Amniotic epithelial cell (primary cell): ENCODE measurements at regions not wholly inside any gene's neighbourhood (a gene's known extent, or its start where the extent isn't known, plus 50 kb on each side); places are given as distances from the start of the nearest gene placed in this dataset.
"Not testable (repeated sequence)": the region's sequence is repeated elsewhere in the genome, so short reads cannot be mapped to it uniquely, and the experiment has no call there.

Experiments used
- DNase-seq: peaks from one replicate; pipeline ENCODE4 v3.0.0-alpha.2; 2010; ENCODE audit warnings: low read depth

DNA sequence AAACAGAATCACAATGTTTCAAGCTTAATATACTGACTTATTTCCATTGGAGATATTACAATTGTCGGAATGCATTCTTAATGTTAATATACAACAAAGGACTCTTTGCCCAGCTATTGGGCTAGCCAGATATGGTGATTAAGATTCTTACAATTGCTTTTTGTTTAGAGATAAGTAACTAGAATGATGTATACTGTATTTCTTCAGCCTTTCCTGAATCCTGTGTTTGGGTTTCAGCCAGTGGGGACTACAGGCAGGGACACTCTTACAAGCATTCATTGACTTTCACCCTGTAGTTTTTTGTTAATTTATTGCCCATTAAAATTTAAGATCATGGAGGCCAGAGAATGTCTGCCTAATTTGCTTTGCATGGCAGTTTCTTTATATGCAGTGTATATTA, 254.1 kb upstream of the TMEFF2 start:
- no peak for DNase-seq

DNA sequence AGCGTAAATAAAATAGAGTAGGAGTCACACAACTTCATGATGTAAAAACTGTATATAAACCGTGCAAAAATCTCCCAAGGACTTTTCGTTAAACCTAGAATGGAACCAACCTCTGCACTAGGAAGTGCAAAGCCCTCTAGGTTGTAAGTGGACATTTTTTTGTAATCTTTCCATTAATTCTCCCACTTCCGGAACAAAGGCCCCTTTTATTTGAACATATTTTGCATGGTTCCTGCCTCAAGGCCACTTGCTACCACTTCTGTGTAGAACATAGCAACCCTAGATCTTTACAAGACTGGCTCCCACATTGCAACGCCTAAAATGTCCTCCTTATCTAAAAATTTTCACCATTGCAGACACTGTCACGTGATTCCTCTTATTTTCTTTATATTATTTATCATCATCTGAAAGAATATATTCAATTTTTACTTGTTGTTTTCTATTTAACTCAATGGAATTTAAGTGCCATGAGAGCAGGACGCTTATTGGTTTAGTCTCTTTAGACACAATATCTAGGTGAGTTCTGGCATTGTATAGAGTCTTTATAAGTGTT, 249.6 kb upstream of the TMEFF2 start:
- no peak for DNase-seq

DNA sequence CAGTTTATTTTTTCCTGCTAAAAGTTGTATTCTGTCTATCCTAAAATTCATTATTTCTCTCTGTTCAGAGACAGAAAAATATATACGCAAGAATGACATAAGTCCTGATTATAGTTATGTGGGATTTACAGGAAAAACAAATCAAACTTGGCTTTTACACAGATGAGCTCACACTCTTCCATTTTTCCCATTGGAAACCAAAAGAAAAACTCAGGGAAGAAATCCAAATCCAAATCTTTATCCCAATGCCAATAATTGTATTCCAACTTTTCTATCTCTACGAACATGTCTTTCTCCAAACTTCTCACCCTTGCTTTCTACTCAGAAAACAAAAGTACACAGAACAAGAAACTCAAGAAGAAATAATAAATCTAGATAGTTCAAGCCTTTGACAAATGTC, 249.1 kb upstream of the TMEFF2 start:
- no peak for DNase-seq

DNA sequence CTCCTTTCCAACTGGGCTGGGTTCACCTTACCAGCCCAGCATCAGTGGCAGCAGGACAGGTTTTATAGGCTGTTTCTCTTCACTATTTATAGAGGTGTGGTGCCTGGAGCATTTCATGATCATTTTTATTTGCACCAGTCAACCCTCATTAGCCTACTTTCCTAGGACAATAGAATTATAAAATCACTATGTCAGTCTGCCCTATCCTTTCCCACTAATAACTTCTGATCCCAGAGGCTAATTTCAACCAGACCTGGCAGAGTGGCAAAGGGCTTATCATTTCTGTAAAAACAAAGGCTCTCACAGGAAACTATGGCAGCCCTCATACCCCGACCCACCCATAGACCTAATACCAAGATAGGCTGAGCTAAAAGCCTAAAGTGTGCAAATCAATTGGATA, 243.5 kb upstream of the TMEFF2 start:
- no peak for DNase-seq

DNA sequence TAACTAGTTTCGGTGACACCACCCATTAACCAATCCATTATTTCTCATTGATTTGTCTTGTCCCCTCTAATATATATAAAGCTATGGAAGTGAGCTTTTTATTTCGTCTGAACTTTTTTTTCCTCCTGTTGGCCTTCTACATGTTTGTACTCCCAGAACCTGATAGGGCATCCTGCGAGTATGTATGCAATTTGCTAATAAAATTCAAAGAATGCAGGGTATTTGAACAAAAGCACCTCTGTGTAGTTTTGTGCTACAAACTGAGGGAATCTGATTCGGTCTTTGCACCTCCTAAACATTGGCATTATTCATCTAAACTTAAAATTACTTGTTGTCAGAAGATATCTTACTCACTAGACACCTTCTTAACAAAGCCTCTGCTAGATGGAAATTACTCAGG, 242.9 kb upstream of the TMEFF2 start:
- DNase-seq = no peak

DNA sequence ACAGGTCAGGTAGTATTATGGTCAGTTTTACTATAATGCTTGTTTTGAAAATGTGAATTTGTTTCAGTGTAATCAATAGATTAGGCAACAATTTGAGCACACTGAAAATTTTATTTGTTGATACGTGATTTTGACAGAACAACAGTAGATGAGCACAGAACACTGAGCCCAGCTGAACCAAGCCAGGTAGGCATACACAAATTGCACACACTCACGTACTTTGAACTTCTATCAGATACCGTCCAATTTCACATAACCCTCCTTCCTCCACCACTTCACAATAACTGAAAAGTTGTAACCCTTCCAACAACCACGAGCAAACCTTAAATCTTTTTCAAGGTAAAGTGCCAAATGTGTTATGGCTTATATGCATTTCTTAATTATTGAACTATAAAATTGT, 229.5 kb upstream of the TMEFF2 start:
- DNase-seq = no peak

DNA sequence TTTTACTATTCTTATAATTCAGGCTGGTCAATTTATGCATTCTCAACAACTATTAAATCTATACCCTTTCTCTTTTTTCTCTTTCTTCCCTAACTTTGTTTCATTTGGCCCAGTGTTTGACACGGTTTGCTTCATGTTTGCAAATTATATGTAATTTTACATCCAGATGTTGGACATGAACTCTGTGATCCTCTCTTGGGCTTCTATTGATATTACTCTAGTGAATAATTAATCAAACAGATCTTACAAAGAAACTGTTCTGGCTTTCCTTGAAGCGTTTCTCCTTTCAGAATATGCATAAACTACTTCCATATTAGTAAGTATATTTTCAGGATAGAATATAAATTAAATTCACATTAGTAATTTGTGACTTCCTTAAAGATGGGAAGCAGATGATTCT, 225.1 kb upstream of the TMEFF2 start:
- no peak for DNase-seq

DNA sequence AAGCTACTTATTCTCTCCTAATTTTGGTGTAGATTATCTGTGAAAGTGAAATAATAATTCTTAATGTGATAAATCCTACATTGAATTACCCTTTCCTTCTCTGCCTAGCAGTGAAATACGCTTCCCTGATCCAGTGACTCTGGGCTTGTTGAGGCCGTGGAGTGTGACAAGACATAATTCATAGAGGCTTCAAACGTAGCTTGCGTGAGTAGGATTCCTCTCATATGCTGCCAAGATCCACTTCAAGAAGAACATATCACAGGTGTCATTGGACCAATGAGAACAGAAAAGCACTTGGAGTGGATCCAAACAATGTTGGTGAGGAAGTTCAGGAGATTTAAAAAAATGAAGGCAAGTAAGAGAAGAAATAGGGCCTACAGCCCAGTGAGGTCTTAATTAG, 221.3 kb upstream of the TMEFF2 start:
- no peak for DNase-seq

DNA sequence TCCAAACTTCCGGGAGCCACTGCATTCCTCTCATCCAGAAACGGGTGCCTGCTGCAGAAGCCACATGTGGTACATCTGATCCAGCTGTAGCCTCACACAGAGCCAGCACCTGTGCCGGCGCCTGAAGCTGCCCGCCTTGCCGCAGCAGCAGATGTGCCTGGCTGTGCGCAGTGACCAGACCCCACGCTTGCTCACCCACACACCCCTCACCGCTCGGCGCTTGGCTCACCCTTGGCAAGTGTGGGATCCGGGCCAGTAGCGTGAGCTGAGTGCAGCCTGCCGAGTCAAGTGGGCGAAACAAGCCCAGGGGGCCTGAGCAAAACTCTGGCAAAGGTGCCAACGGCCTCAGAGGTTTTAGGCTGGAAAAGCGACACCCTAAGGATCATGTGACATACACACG, 220.1 kb upstream of the TMEFF2 start:
- DNase-seq = no peak

DNA sequence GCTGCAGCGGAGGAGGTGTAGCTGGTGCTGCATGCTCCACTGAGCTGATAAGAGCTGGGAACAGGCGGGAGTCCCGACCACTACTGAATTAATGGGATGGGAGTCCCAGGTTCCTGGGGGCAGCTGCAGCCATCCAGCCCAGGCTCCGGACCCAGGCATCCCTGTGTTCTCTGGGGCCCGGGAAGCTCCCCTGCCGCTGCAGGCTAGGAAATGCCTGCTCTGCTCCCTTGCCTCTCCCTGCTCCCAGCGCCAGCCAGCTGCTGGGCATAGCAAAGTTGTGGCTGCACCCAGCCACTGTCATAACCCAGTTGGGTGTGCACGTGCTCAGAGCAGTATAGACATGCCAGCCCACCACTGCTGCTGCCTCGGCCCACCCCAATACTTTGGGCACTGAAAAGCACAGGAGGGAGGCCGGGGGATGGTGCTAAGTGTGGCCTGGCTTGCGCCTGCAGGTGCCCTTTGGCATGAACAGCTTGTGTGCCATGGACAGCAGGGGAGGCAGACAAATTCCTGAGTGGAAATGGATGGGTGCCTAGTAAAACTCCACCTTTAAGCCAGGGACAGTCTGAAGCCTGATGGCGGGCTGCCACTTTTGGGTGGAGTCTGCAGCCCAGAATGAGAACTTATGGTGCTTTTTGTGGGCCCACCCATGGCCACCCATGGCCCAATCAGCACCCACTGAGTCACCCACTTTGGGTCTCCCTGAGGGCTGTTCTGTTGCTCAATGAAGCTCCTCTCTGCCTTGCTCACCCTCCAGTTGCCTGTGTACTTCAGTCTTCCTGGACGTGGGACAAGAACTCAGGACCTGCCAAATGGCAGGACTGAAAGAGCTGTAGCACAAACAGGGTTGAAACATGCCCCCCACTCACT, 219.3 kb upstream of the TMEFF2 start:
- no peak for DNase-seq

DNA sequence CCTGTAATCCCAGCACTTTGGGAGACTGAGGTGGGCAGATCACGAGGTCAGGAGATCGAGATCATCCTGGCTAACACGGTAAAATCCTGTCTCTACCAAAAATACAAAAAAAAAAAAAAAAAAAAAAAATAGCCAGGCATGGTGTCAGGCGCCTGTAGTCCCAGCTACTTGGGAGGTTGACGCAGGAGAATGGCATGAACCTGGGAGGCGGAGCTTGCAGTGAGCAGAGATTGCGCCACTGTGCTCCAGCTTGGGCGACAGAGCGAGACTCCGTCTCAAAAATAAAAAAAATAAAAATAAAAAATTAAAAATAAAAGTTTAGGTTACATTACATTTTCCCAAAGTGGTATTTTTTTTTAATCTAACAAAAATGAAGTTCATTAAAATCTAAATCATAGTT, 218.1 kb upstream of the TMEFF2 start:
- not testable (repeated sequence) for DNase-seq

DNA sequence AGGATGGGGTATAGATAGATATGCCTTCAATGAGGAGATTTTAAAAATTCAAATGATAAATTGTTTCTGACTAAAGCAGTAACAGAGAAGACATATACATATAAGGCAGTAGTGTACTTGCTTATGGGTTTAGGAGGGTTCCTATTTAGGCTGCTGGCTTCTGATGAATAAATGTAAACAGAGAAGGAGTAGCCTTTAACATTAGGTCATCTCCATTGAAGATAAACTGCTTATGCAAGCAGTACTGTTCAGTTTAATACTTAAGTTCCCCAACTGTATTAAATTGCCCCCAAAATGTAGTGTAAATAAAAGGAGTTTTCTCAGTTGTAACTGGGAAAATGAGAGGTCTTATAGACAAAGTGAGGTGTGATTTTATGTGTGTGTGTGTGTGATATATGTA, 217.7 kb upstream of the TMEFF2 start:
- DNase-seq = no peak

DNA sequence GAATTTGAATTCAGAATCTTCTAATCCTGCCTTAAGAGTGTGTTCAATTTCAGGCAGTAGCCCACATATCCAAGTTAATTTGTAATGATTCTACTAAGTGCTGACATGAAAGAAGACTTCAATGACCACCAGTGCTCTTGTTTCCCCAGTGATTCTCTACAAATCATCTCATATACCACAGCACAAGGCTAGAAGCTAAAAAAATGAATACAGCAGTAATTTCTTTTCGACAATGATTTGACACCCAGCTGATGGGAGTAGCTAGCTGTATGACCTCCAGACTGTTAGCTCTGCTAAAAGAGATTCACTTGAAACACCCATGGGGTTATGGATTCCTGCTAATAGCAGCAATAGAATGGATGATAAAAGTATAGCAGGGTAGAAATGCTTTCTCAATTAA, 217.0 kb upstream of the TMEFF2 start:
- no peak for DNase-seq

DNA sequence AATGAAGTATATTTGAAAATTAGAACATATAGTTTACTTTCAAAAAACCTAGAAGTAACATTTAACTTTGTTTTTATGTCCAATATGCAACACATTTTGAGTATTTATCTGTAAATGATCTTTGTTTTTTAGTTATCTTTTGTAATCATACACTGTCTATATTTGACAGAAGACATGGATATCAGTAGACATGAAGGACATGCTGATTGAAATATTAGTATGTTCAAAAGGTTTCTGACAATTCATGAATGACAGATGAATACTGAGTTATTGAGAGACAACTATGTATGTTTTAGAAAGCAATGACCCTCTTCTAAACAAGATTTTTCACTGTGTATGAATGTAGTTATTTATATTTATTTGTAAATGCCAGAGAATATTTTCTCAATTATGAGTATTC, 215.6 kb upstream of the TMEFF2 start:
- no peak for DNase-seq

DNA sequence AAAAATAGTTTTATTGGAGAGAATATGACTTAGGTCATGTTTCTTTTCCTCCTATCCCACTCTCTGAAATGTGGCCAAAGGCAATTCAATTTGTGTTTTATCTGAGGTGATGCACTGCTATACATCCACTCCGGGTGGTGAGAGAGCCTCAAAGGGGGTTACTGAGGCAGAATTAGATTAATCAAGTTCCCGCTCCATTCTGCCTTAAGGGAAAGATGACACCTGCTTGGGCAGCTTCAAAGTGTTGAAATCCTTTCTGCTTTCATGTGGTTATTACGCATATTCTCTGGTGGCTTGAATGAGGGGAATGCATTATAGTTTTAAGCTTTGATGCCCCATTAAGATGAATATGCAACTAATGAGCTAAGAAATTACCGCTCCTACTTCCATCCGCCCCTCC, 213.0 kb upstream of the TMEFF2 start:
- no peak for DNase-seq

DNA sequence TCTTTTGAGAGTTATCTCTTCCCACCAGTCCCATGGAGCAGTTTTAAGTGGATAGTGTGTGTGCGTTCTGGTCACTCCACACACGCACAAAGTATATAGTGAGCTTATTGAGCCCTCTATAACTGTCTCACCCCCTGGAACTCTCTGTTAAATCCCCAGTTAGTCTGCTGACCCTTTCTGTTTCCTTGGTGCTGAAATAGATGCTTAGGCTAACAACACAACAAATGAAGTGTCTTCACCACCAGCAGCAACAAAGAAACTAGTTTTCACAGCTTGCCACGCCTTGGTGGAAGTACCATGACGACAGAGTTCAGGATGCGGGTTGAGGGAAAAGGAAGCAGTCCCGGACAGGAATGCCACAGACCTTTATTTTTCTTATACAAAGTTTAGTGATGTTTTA, 203.5 kb upstream of the TMEFF2 start:
- no peak for DNase-seq

DNA sequence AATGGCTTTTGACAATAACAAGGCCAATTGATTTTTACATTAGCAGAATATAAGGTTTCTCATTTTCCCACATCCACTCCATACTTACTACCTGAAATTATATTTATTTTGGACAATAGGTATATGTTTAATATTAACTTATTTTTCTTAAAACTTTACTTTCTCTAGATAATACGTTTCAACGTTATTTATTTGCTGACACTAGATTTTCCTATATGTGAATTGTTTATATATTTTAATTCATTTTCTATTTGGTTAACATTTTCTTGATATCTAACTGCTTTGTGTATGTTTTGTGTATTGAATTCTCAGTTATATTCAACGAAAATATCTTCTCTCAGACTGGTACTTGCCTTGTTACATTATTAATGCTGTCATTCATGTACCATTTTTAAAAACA, 199.9 kb upstream of the TMEFF2 start:
- DNase-seq = no peak

DNA sequence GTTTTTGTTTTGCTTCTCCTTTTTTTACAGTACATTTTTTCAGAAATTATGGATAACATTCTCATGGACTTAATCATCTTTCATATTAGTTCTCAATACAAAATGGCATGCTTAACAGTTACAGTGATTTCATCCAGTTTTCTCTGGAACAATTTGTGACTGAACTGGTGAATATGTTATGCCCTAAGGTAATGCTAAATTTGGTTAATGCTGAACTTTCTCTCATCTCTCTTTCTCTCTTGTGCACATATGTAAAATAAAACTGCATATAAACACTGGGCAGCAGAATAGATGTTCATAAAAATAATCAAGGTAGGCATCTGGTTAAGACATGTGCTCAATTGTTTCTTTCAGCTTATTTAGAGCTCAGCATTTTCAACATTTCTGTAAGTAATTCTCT, 196.3 kb upstream of the TMEFF2 start:
- no peak for DNase-seq

DNA sequence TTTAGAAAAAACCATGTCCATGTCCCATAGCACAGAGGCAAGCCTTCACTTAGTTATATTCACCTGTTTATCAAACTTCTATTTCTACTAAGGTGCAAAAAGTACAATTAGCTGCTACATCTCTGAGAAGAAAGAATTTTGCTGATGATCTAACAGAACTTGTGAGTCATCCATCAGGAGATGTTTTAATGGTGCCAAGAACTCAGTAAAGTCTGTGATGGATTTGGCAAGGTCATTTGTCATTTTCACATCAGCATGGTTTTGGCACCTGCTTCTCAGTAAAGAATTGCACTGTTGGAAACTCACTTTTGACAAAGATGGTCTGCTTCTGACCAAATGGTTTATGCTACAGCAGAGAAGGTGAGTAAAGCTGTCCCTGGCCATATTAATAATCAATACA, 195.7 kb upstream of the TMEFF2 start:
- DNase-seq = no peak

DNA sequence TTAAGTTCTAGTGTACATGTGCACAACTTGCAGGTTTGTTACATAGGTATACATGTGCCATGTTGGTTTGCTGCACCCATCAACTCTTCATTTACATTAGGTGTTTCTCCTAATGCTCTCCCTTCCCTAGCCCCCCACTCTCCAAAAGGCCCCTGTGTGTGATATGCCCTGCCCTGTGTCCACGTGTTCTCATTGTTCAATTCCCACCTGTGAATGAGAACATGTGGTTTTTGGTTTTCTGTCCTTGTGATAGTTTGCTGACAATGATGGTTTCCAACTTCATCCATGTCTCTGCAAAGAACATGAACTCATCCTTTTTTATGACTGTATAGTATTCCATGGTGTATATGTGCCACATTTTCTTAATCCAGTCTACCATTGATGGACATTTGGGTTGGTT, 189.5 kb upstream of the TMEFF2 start:
- not testable (repeated sequence) for DNase-seq

DNA sequence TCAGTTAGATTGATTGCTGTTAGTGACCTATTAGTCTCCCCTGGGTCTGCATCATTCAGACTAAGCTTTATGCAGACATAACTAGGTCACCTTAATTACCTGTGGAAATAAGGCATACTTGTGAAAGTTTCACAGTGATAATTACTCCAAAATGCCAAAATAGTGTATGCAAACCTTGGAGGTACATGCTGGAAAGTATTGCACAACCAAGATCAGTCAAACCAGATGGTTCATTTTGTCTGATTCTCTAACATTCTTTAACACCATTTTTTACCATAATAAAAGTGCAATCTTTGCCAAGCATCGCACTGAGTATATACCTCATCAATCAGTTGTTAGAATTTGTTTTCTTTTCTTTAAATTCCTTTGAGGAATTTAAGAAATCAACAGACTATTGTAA, 186.3 kb upstream of the TMEFF2 start:
- no peak for DNase-seq

DNA sequence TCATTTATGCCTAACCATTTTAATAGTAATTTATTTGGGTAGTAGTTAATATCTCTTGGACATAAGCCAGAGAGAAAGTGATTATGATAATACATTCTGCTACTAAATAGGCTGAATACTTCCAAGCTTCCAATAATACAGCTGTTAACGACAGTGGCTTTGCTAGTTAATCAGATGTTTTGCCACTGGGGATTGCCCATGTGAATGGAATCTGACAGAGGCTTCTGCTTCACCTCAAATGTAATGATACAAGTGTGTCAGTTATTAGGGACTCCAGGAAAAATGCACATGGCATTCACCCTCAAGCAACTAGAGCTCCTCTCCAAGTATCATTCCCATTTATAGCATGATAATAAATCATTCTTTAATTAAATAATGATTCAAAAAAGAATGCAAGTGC, 185.0 kb upstream of the TMEFF2 start:
- DNase-seq = no peak

DNA sequence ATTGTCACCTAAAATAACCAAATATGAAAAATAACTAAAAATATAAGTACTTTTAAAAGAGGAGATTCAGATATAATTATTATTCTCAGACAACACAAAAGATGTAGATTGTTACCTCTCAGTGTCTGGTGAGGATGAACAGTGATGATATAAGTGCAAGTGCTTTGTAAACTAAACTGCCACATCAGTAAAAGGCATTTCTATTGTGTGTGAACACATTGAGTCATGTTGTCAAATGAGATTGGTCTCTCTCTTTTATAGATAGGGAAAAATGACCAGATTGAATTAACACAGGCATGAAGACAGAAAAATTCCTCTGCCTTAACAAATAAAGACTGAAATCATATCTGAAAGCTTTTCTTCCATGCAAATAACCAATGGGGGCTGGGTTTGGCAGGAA, 182.4 kb upstream of the TMEFF2 start:
- DNase-seq = no peak

DNA sequence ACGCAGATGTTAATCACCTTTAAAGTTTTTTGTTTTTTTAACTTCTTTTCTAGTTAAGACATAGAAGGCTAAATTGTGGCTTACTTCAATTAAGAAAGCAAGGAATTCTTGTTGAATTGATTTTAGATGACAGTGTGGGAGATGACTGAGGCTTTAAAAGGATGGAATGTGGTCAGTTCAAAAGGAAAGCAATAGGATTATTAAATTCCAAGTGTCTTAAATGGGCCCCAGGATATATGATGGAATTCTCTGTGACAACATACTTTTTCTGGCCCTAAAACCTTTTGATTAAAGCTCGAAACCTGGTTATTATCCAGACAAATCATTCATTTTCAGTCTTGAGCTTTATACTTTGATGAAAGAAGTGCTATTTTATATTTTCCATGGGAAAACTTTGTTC, 179.0 kb upstream of the TMEFF2 start:
- no peak for DNase-seq
